Limb (tissue), 2 donors: ENCODE measurements at regions not wholly inside any gene's neighbourhood (a gene's known extent, or its start where the extent isn't known, plus 50 kb on each side); places are given as distances from the start of the nearest gene placed in this dataset.

Source experiments
- DNase-seq, 2 donors: peaks; one replicate each; pipeline ENCODE4 v3.0.0-alpha.2; 2016; ENCODE audit errors: extremely low spot score in 2 of 2

GRCh38 chr2:67225287-67225973, 171.7 kb upstream of the ETAA1 start:
- DNase-seq, result no peak

- DNase-seq, result no peak
These were observed 167.4 kb upstream of the ETAA1 start for GRCh38 chr2:67229706-67230105.

- DNase-seq, result no peak
These were observed 164.2 kb upstream of the ETAA1 start for GRCh38 chr2:67232936-67233335.

- DNase-seq, result no peak
These were observed 162.7 kb upstream of the ETAA1 start for GRCh38 chr2:67234440-67234839.

GRCh38 chr2:67237288-67237687, 159.8 kb upstream of the ETAA1 start:
- DNase-seq, result no peak

- no peak for DNase-seq
These were observed 156.6 kb upstream of the ETAA1 start for GRCh38 chr2:67240507-67240906.

GRCh38 chr2:67241453-67241852, 155.7 kb upstream of the ETAA1 start:
- no peak for DNase-seq

- DNase-seq, result no peak
These were observed 154.7 kb upstream of the ETAA1 start for GRCh38 chr2:67242456-67242855.

GRCh38 chr2:67243919-67244318, 153.2 kb upstream of the ETAA1 start:
- DNase-seq, result no peak

- no peak for DNase-seq
These were observed 150.3 kb upstream of the ETAA1 start for GRCh38 chr2:67246791-67247190.

GRCh38 chr2:67251741-67252140, 145.4 kb upstream of the ETAA1 start:
- no peak for DNase-seq

- no peak for DNase-seq
These were observed 141.1 kb upstream of the ETAA1 start for GRCh38 chr2:67255933-67256615.

- DNase-seq, result no peak
These were observed 140.2 kb upstream of the ETAA1 start for GRCh38 chr2:67256892-67257291.

GRCh38 chr2:67258122-67258521, 139.0 kb upstream of the ETAA1 start:
- no peak for DNase-seq

- DNase-seq, result no peak
These were observed 138.3 kb upstream of the ETAA1 start for GRCh38 chr2:67258831-67259230.

- DNase-seq, result peak in 1 of 2 donors; percentile 51
These were observed 137.4 kb upstream of the ETAA1 start for GRCh38 chr2:67259556-67260342.

- peak; percentile 72 to 87 for DNase-seq
These were observed 136.5 kb upstream of the ETAA1 start for GRCh38 chr2:67260343-67261277.

GRCh38 chr2:67267241-67267640, 129.9 kb upstream of the ETAA1 start:
- no peak for DNase-seq

GRCh38 chr2:67268797-67269196, 128.3 kb upstream of the ETAA1 start:
- no peak for DNase-seq

GRCh38 chr2:67272195-67272594, 124.9 kb upstream of the ETAA1 start:
- no peak for DNase-seq

GRCh38 chr2:67277450-67277849, 119.7 kb upstream of the ETAA1 start:
- DNase-seq, result no peak
